ENCODE measurements at regions not wholly inside any gene's neighbourhood (a gene's known extent, or its start where the extent isn't known, plus 50 kb on each side); places are given as distances from the start of the nearest gene placed in this dataset.

- TF ChIP-seq NRF1 (IDR thresholded peaks at IDR 0.05; ENCODE audit: low read depth, low read length) = no peak
- TF ChIP-seq EGR1 (IDR thresholded peaks at IDR 0.05; ENCODE audit: borderline replicate concordance, low read depth, low read length) = no peak
Observed at GRCh38 chr5:135705141-135705631, 126.4 kb upstream of the CXCL14 start (continued).

All from H1 (cell line).